ENCODE measurements at regions not wholly inside any gene's neighbourhood (a gene's known extent, or its start where the extent isn't known, plus 50 kb on each side); places are given as distances from the start of the nearest gene placed in this dataset.

DNA sequence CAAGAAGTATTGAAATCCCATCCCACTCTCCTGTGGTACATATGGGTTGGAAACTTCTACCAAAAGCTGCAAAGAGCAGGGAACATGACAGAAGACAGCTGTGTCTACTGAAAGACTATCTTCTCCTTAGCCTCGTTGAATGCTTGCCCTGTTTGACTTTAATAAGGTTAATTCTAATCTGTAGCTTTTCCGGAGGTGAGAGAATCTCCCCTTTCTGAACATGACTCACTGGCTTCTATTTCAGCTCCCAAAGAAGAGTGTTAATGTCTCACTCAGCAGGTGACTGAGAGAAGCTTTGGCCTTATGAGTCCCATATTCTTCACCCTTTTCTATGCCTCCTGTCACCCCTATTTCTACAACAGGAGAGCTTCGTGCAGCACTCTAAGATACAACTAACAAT is 88.3 kb downstream of the HHIPL2 start:
- Histone ChIP-seq H3K9ac (ENCODE audit: insufficient read depth in 1 of 2, low read length in 2 of 2) (no peak overlapping the region), H3K9me3 (ENCODE audit: control insufficient read depth in 4 of 4, insufficient read depth in 3 of 4, low read length in 3 of 4) (peaks cover 0 to 9% (median 3%) of the 10 kb centered on the region in 4 donors), H3K4me3 (no peak overlapping the region), H3K36me3 (ENCODE audit: control insufficient read depth in 4 of 4, insufficient read depth in 4 of 4, low read length in 4 of 4) (no peaks in the 10 kb centered on the region), H3K27ac (ENCODE audit: low read depth in 1 of 2, low read length in 1 of 2) (no peak overlapping the region), H3K4me1 (ENCODE audit: control insufficient read depth in 5 of 5, insufficient read depth in 5 of 5, low read length in 5 of 5) (peaks cover 0 to 4% (median 0%) of the 10 kb centered on the region in 5 donors), H3K27me3 (ENCODE audit: control insufficient read depth in 3 of 3, insufficient read depth in 3 of 3, low read length in 2 of 3) (no peaks in the 10 kb centered on the region)
- ATAC-seq (ENCODE audit: insufficient read depth, low FRiP score) (no peak), DNase-seq (no peak)
- TF ChIP-seq CTCF (IDR thresholded peaks at IDR 0.05; ENCODE audit: control extremely low read depth, extremely low read depth) = no peak
- WGBS, 2 donors = 78 to 87% methylated on average over 3 of the region's 3 CpGs

DNA sequence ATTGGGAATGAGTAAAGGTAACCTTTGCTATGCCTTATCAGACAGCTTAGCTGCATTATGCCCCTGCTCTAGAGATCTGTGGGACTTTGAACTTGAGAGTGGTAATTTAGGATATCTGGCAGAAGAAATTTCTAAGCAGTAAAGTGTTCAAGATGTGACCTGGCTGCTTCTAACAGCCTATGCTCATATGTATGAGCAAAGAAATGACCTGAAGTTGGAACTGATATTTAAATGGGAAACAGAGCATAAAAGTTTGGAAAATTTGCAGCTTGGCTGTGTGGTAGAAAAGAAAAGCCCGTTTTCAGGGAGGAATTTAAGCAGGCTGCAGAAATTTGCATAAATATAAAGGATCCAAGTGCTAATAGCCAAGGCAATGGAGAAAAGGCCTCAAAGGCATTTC is 90.4 kb downstream of the HHIPL2 start:
- H3K27ac ChIP-seq (ENCODE audit: low read depth in 1 of 2, low read length in 1 of 2) = no peak overlapping the region
- no peak for DNase-seq
- peaks cover 0 to 9% (median 3%) of the 10 kb centered on the region in 4 donors for H3K9me3 ChIP-seq (ENCODE audit: control insufficient read depth in 4 of 4, insufficient read depth in 3 of 4, low read length in 3 of 4)
- TF ChIP-seq CTCF (IDR thresholded peaks at IDR 0.05; ENCODE audit: control extremely low read depth, extremely low read depth) = no peak
- H3K36me3 ChIP-seq (ENCODE audit: control insufficient read depth in 4 of 4, insufficient read depth in 4 of 4, low read length in 4 of 4) = no peaks in the 10 kb centered on the region
- peaks cover 0 to 12% (median 0%) of the 10 kb centered on the region in 5 donors for H3K4me1 ChIP-seq (ENCODE audit: control insufficient read depth in 5 of 5, insufficient read depth in 5 of 5, low read length in 5 of 5)
- no peak for ATAC-seq (ENCODE audit: insufficient read depth, low FRiP score)
- WGBS, 2 donors = 86 to 93% methylated on average over 1 of the region's 1 CpG
- H3K4me3 ChIP-seq = no peak overlapping the region
- no peak overlapping the region for H3K9ac ChIP-seq (ENCODE audit: insufficient read depth in 1 of 2, low read length in 2 of 2)
- H3K27me3 ChIP-seq (ENCODE audit: control insufficient read depth in 3 of 3, insufficient read depth in 3 of 3, low read length in 2 of 3) = no peaks in the 10 kb centered on the region

GRCh38 chr1:222457084-222457483 is 90.8 kb downstream of the HHIPL2 start:
- peaks cover 0 to 12% (median 0%) of the 10 kb centered on the region in 5 donors for H3K4me1 ChIP-seq (ENCODE audit: control insufficient read depth in 5 of 5, insufficient read depth in 5 of 5, low read length in 5 of 5)
- H3K27me3 ChIP-seq (ENCODE audit: control insufficient read depth in 3 of 3, insufficient read depth in 3 of 3, low read length in 2 of 3) = no peaks in the 10 kb centered on the region
- no peaks in the 10 kb centered on the region for H3K36me3 ChIP-seq (ENCODE audit: control insufficient read depth in 4 of 4, insufficient read depth in 4 of 4, low read length in 4 of 4)
- no peak overlapping the region for H3K9ac ChIP-seq (ENCODE audit: insufficient read depth in 1 of 2, low read length in 2 of 2)
- H3K27ac ChIP-seq (ENCODE audit: low read depth in 1 of 2, low read length in 1 of 2) = no peak overlapping the region
- DNase-seq (no peak), ATAC-seq (ENCODE audit: insufficient read depth, low FRiP score) (no peak)
- no peak for TF ChIP-seq CTCF (IDR thresholded peaks at IDR 0.05; ENCODE audit: control extremely low read depth, extremely low read depth)
- H3K9me3 ChIP-seq (ENCODE audit: control insufficient read depth in 4 of 4, insufficient read depth in 3 of 4, low read length in 3 of 4) = peaks cover 0 to 9% (median 3%) of the 10 kb centered on the region in 4 donors
- H3K4me3 ChIP-seq = no peak overlapping the region
- WGBS, 2 donors = 83 to 92% methylated on average over 1 of the region's 1 CpG

Measured in lung (tissue), 11 donors.